GM18861 (cell line): ENCODE measurements at regions not wholly inside any gene's neighbourhood (a gene's known extent, or its start where the extent isn't known, plus 50 kb on each side); places are given as distances from the start of the nearest gene placed in this dataset.
"Not testable (repeated sequence)": the region's sequence is repeated elsewhere in the genome, so short reads cannot be mapped to it uniquely, and the experiment has no call there.

Experiments
- ATAC-seq: cut with Tn5 transposase; IDR thresholded peaks from one replicate; pipeline ENCODE4 v1.9.1; 2021; ENCODE audit not compliant: unreplicated experiment

- ATAC-seq = peak; percentile 69
Observed at GRCh38 chrX:121283921-121284320, 236.5 kb downstream of the GLUD2 start.

- ATAC-seq = no peak
Observed at GRCh38 chrX:121298499-121298898, 251.1 kb downstream of the GLUD2 start.

DNA sequence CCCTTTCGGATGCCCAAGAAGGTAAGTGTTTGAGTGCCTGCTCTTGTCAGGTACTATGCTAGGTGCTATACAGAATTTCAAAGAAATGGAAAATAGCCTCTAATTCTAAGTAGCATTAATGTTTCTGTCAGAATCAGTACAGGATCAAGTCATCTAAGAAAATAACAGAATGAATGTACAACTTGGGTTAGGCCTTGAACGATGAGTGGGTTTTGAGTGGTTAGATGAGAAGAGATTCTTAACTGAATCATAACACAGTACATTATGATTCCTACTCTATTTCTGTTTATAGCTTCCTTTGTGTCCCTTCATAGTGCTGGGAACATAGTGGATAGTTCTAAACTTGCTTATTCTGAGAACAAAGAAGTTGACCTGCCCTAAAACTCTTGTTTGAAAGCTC lies 253.9 kb downstream of the GLUD2 start:
- ATAC-seq = no peak

GRCh38 chrX:121301822-121302221 lies 254.4 kb downstream of the GLUD2 start:
- no peak for ATAC-seq

GRCh38 chrX:121307449-121307848 lies 260.0 kb downstream of the GLUD2 start:
- ATAC-seq = peak; percentile 67

DNA sequence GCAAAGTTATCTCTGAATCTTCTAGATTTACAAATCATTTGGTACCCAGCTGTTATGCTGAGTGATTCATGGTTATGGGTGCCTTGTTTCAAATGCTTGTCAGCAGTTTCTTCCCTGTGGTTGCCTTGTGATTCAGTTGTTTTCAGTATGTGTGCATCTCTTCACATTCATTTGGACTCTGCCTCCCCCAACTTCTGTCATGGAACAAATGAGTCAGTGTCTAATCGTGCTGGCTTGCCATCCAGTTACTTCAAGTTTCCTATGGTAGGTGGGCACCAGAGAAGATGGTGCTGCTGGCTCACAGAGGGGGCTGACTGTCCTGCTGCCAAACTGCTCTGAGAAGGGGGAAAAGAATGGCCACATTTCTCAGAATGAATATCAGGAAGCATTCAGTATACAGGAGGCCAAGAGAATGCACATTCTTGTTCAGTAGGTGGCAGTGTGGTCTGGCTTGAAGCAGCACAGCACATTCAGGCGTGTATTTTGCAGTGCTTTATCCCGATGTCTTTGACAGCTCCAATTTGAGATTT lies 260.9 kb downstream of the GLUD2 start:
- ATAC-seq = peak; percentile 70

DNA sequence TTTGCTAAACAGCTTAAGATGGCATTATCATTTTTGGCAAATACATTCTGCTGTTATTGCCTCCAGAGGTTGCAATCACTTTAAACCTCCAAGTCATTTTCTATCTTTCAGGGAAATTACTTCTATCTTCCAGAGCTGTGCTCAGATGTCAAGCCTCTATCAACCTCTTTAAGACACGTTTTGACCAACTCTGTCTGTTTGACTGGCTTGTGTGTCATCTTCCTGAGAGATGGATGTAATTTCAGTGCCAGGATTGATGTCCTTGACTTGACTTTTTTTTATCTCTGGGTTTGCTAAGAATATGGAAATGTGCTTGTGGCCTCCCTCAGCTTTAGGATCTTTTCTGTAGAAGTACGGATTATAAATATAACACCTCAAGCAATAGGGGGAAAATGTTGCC lies 263.4 kb downstream of the GLUD2 start:
- ATAC-seq = no peak

- ATAC-seq = no peak
Observed at GRCh38 chrX:121320441-121320840, 273.0 kb downstream of the GLUD2 start.

DNA sequence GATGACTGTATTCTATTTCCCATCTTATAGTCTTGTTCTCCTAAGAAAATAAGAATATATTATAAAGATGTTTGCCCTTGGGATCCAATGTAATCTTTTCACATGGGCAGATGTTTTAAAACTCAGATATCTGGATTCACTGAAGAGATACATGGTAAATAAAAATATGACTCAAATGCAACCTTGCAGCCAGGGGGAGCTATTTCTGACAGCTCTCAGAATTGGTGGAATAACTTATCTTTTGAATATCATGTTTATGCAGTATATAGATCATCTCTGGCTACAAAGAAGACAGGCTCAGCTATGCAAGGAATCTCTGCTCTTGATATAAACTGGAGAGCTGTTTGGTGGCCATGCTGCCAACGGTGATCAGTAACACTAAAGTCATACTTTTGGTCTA lies 274.7 kb downstream of the GLUD2 start:
- no peak for ATAC-seq

DNA sequence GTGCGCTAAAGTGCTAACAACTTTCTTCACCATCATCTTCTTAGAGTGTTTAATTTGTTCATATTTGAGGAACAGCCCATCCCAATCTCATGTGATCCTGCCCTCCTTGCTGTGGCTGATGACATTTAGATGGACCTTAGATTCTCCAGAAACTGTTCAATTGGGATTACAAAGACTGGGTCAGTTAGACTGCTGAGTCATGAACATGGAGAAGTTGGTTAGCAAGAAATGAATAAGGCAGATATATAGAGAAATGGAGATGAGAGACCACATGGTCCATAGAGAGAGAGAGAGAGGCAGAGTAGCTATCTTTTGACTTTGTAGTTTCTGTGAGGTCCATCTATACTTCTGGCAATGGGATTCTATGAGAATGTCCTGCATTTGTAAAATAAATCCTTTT lies 275.9 kb downstream of the GLUD2 start:
- no peak for ATAC-seq

DNA sequence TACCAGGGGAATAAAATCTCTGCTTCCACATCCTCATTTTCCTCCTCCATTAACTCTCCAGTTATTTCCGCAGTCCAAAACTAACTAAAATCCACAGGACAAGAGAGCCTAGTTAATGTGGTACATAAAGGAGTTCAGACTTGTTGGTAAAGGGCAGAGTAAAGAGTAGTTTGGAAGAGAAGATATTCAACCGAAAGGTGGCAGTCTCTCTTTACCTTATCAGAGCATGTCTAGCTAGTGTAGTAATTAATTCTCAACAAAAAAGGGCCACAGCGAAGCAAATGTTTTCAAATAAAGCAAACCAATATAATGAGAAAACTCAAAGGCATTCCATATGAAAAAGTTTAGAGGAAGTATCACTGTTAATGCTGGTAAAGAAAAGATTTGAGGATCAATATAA lies 286.5 kb downstream of the GLUD2 start:
- no peak for ATAC-seq

DNA sequence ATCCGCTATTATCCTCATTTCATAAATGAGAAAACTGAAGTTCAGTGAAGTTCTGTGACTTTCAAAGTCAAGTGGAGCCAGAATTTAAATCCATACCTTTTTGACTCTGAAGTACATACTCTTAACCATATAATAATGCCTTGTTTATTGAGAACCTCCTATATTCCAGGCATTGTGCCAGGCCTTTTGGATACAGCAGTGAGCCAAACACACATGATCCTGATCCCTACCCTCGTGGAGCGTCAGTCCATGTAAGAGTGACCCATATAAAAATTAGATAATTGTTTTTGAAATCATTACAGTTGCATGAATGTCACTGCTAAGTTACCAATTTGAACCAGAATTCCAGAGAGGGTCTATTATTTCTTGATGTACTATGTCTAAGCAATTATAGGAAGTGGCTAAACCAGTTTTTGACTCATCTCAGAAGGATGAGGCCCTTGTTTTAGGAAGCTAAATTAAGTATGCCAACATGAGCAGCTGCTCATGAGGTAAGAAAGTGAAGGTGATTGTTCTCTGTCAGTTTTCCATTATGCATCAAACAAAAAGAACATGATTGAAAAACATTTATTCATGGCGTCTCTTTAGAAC lies 289.5 kb downstream of the GLUD2 start:
- no peak for ATAC-seq

DNA sequence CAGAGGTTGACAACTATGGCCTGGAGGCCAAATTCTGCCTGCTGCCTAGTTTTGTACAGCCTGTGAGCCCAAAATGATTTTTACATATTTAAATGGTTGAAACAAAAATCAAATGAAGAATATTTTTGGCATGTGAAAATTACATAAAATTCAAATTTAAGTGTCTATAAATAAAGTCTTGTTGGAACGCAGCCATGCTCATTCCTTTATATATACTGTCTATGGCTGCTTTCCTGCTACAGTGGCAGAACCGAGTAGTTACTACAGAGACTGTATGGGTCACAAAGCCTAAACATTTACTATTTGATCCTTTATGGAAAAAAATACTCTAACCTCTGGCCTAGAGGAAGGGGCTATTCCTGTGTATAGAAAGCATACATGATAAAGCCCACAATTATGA lies 290.4 kb downstream of the GLUD2 start:
- no peak for ATAC-seq

DNA sequence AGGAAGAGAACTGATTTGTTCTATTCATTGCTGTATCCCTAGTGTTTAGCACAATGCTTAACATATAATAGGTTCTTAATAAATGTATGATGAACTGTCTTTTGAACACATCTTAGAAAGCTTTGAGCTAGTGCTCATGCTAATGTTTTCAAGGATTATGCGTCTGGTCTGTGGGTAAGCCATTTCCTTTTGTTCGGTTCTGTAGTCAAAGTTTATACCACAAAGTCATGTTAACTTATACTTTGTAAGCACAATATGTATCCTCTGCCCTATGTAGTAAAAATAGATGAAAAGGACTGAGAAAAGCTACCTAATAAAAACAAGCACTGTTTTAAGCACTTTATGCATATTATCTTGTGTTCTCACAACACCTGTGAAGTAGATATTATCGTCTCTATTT lies 301.9 kb downstream of the GLUD2 start:
- ATAC-seq = no peak

DNA sequence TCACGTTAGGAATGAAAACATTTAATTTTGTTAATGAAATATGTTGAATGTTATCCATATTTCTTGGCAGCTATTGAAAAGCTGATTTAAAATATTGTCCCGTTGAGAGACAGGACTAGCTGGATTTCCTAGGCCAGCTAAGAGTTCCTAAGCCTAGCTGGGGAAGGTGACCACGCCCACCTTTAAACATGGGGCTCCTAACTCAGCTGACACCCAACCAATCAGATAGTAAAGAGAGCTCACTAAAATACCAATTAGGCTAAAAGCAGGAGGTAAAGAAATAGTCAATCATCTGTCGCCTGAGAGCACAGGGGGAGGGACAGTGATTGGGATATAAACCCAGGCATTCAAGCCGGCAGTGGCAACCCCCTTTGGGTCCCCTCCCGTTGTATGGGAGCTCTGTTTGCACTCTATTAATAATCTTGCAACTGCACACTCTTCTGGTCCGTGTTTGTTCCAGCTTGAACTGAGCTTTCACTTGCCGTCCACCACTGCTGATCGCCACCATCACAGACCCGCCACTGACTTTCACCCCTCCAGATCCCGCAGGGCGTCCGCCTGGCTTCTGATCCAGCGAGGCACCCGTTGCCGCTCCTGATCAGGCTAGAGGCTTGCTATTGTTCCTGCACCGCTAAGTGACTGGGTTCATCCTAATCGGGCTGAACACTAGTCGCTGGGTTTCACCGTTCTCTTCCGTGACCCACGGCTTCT lies 308.9 kb downstream of the GLUD2 start:
- ATAC-seq = no peak

GRCh38 chrX:121356850-121357171 lies 309.4 kb downstream of the GLUD2 start:
- no peak for ATAC-seq

DNA sequence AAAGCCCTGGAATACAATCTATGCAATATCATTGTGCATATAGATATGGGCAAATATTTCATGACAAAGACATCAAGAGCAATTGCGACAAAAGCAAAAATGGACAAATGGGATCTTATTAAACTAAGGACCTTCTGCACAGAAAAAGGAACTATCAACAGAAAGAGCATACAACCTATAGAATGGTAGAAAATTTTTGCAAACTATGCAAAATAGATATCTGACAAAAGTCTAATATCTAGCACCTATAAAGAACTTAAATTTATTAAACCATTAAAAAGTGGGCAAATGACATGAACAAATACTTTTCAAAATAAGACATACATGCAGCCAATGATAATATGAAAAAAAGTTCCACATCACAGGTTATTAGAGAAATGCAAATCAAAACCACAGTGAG lies 312.9 kb downstream of the GLUD2 start:
- no peak for ATAC-seq

DNA sequence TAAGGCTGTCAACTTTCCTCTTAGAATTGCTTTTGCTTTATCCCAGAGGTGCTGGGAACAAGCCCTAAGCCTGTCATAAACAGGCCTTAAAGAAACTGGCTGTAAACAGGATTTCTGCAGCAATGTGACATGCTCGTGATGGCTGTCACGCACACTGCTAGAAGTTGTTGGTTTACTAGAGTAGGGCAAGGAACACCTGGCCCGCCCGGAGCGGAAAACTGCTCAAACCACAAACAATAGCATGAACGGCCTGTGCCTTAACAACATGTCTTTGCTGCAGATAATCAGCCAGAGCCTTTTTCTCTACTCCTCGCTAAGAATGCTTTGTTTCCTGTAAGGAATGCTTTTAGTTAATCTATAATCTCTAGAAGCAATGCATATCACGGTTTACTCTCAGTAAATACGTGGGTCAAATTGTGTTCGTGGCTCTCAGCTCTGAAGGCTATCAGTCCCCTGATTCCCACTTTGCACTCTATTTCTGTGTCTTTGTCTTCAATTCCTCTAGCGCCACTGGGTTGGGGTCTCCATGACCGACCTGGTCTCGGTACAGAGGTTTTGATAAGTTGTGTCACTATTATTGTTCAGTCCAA lies 318.3 kb downstream of the GLUD2 start:
- no peak for ATAC-seq

- no peak for ATAC-seq
Observed at GRCh38 chrX:121374471-121374870, 327.1 kb downstream of the GLUD2 start.

GRCh38 chrX:121381915-121382314 lies 334.5 kb downstream of the GLUD2 start:
- ATAC-seq = not testable (repeated sequence)

GRCh38 chrX:121389976-121390714 lies 342.7 kb downstream of the GLUD2 start:
- ATAC-seq = no peak

DNA sequence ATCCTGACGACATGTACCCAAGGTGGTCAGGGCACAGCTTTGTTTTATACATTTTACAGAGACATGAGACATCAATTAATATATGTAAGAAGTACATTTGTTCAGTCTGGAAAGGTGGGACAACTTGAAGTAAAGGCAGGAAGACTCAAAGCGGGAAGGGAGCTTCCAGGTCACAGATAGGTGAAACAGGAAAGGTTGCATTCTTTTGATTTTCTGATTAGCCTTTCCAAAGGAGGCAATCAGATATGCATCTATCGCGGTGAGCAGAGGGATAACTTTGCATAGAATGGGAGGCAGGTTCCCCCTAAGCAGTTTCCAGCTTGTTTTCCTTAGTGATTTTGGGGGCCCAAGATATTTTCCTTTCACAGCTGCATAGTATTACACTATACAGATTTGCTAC lies 358.4 kb downstream of the GLUD2 start:
- no peak for ATAC-seq
